Cardiac muscle cell (in vitro differentiated cells and primary cell): ENCODE measurements at regions not wholly inside any gene's neighbourhood (a gene's known extent, or its start where the extent isn't known, plus 50 kb on each side); places are given as distances from the start of the nearest gene placed in this dataset.
A peak's percentile ranks its signal among the peaks of the same experiment; 100 is the strongest.

Experiments used
- DNase-seq, 2 donors: peaks; one replicate each; pipeline versions ENCODE4 v3.0.0 to v3.0.0-alpha.2; 2010 to 2017; ENCODE audit warnings: low read depth in 1 of 2, low spot score in 1 of 2
- H3K27ac ChIP-seq: fragments of 200-600 bp; sonication (generic); 2 replicates; pipeline ENCODE4 v1.5.1; 2016
- H3K27me3 ChIP-seq: fragments of 200-600 bp; sonication (generic); 2 replicates; pipeline ENCODE4 v1.6.0; 2016; ENCODE audit warnings: control low read depth
- H3K36me3 ChIP-seq: fragments of 200-600 bp; sonication (generic); 2 replicates; pipeline ENCODE4 v1.5.1; 2016; ENCODE audit warnings: control low read depth
- H3K4me1 ChIP-seq: fragments of 200-600 bp; sonication (generic); 2 replicates; pipeline ENCODE4 v1.8.1; 2017; ENCODE audit warnings: low read depth, mild to moderate bottlenecking, mixed run types
- H3K4me3 ChIP-seq: fragments of 200-600 bp; sonication (generic); 2 replicates; pipeline ENCODE4 v1.5.1; 2016; ENCODE audit warnings: mild to moderate bottlenecking
- H3K9me3 ChIP-seq: fragments of 200-600 bp; sonication (generic); 2 replicates; pipeline ENCODE4 v1.5.1; 2017; ENCODE audit warnings: low read depth, mild to moderate bottlenecking, control low read depth
- TF ChIP-seq, protein P1 (sequence below): IDR thresholded peaks from 2 replicates; pipeline ENCODE4 v1.5.1; 2012; ENCODE audit warnings: low read depth, mild to moderate bottlenecking, low read length

DNA sequence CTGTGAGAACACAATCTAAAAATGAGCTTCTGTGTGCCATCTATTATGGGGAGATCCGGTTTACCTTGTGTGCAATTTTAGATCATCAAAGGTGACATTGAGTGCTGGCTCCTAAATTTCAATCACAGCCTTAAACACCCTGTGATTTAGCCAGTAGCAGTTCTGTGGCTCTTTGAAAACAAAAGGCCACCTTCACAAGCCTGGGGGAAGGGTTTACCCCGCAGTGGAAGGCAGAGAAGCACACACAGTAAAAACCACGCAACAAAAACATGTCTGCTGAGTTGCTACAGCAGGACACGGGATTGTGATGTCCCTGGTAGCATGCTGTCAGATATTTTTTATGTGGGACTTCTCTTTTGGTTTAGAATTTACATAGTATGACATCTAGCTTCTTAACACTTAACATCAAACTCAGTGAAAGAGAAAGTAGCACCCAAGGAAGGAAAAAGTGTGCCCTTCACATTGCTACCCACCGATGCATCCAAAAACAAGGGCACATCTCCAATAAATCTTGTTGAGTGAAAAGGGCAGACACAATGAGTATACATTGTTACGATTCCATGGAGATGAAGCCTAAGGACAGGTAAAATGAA lies 56.1 kb upstream of the RNF152 start:
- H3K36me3 ChIP-seq = no peaks in the 10 kb centered on the region
- H3K9me3 ChIP-seq = no peaks in the 10 kb centered on the region
- peaks cover 9% of the 10 kb centered on the region for H3K4me1 ChIP-seq
- TF ChIP-seq, protein P1, sequence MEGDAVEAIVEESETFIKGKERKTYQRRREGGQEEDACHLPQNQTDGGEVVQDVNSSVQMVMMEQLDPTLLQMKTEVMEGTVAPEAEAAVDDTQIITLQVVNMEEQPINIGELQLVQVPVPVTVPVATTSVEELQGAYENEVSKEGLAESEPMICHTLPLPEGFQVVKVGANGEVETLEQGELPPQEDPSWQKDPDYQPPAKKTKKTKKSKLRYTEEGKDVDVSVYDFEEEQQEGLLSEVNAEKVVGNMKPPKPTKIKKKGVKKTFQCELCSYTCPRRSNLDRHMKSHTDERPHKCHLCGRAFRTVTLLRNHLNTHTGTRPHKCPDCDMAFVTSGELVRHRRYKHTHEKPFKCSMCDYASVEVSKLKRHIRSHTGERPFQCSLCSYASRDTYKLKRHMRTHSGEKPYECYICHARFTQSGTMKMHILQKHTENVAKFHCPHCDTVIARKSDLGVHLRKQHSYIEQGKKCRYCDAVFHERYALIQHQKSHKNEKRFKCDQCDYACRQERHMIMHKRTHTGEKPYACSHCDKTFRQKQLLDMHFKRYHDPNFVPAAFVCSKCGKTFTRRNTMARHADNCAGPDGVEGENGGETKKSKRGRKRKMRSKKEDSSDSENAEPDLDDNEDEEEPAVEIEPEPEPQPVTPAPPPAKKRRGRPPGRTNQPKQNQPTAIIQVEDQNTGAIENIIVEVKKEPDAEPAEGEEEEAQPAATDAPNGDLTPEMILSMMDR = no peak
- H3K4me3 ChIP-seq = no peak overlapping the region
- DNase-seq = no peak
- H3K27ac ChIP-seq = no peak overlapping the region
- H3K27me3 ChIP-seq = no peaks in the 10 kb centered on the region

DNA sequence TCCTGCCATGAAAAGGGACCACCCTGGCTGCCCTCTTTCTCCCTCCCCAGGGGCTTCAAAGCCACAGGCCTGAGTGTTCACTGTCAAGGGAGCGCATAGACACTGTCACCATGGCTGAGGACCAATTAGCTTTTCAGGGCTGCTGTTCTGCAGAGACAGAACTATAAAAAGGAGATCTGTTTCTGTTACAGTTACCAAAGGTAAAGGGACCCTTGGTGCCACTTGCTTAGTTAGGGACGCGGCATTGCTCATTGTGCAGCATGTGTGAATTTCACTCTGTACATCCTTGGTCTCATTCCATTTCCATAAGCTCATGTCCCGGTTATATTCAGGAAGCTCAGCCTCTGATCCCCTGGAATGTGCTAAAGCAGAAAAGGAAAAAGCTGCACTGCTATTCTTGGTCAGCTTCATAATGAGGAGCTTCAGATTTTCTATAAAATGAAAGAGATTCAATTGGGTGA lies 55.5 kb upstream of the RNF152 start:
- no peaks in the 10 kb centered on the region for H3K9me3 ChIP-seq
- H3K4me1 ChIP-seq = peaks cover 9% of the 10 kb centered on the region
- H3K36me3 ChIP-seq = no peaks in the 10 kb centered on the region
- TF ChIP-seq, protein P1 = no peak
- H3K27me3 ChIP-seq = no peaks in the 10 kb centered on the region
- no peak overlapping the region for H3K27ac ChIP-seq
- peak; percentile 4 to 21 for DNase-seq
- H3K4me3 ChIP-seq = no peak overlapping the region

DNA sequence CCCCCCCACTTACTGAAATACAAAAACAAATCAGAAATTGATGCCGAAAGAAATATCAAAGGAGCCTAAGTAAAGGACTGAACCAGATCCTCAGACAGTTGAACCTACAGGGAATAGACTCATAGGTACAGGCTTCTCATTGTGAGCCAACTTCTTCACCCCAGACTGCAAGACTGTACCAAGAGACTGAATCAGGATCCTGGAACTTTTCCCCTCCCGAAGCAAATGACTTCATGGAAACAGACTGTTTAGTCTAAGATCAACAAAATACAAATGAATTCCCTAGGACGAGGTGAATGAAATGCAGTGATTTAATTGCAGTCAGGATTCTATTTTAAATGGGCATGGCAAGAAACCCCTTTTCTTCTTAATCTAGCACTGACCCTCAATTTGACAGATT lies 53.6 kb upstream of the RNF152 start:
- DNase-seq = no peak
- peaks cover 9% of the 10 kb centered on the region for H3K4me1 ChIP-seq

DNA sequence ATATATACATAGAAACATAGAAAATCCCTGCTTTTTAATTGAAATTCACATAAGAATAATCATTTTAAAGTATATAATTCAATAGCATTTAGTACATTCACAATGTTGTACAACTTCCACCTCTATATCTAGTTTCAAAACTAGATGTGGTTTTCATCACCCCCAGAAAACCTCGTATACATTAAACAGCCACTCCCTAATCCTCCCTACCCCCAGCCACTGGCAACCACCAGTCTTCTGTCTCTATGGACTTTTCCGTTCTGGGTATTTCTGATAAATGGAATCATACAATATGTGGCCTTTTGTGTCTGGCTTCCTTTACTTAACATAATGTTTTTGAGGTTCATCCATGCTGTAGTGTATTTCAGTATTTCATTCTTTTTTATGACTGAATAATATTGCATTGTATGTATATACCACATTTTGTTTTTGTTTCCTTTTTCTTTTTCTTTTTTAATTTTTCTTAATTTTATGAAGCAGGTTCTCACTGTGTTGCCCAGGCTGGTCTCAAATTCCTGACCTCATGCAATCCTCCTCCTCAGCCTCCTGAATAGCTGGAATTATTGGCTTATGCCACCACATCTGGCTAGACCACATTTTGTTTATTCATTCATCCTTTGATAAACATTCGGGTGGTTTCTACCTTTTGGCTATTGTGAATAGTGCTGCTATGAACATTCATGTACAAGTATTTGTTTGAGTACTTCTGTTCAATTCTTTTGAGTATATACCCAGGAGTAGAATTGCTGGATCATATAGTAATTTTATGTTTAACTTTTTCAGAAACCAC lies 50.6 kb upstream of the RNF152 start:
- TF ChIP-seq, protein P1 = no peak
- no peak for DNase-seq

More for the DNA sequence above, 53.6 kb upstream of the RNF152 start:
- H3K36me3 ChIP-seq = no peaks in the 10 kb centered on the region
- H3K4me3 ChIP-seq = no peak overlapping the region
- no peaks in the 10 kb centered on the region for H3K9me3 ChIP-seq
- no peak overlapping the region for H3K27ac ChIP-seq
- TF ChIP-seq, protein P1 = no peak
- H3K27me3 ChIP-seq = no peaks in the 10 kb centered on the region

More for the DNA sequence above, 50.6 kb upstream of the RNF152 start:
- Histone ChIP-seq H3K4me1 (peaks cover 6% of the 10 kb centered on the region), H3K9me3 (no peaks in the 10 kb centered on the region), H3K27me3 (no peaks in the 10 kb centered on the region), H3K36me3 (no peaks in the 10 kb centered on the region), H3K27ac (no peak overlapping the region), H3K4me3 (no peak overlapping the region)
